Adrenal gland (tissue), 5 donors: ENCODE measurements at regions not wholly inside any gene's neighbourhood (a gene's known extent, or its start where the extent isn't known, plus 50 kb on each side); places are given as distances from the start of the nearest gene placed in this dataset.

Experiments
- CTCF ChIP-seq, 6 experiments: fragments of 450-650 bp in 4 of 6; fragments of 200-600 bp in 2 of 6; sonication (generic) in 1 of 6; IDR thresholded peaks; 1 replicate in 5 of 6; 2 replicates in 1 of 6; pipeline versions ENCODE4 v1.5.1 to v1.8.0; 2016 to 2021; ENCODE audit warnings: antibody characterized with exemption in 6 of 6, mild to moderate bottlenecking in 2 of 6, moderate library complexity in 1 of 6
- POLR2A ChIP-seq, 2 donors: fragments of 450-650 bp; IDR thresholded peaks; one replicate each; pipeline ENCODE4 v1.6.1; 2017; ENCODE audit warnings: antibody characterized with exemption in 2 of 2, mild to moderate bottlenecking in 2 of 2, moderate library complexity in 1 of 2
- donor health status: DM: no; HTN: no; CAD: no.

DNA sequence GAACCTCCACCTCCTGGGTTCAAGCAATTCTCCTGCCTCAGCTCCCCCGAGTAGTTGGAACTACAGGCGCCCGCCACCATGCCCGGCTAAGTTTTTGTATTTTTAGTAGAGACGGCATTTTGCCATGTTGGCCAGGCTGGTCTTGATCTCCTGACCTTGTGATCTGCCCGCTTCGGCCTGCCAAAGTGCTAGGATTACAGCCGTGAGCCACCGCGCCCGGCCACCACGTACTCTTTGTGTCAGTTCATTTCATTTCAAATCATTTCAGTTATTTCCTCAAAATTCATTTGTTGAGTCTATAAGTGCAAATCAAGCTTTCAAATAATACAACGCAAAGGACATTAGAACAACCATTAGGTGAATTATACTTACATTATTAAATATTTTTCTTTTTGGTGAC is 943.8 kb downstream of the TYW1 start:
- no peak for TF ChIP-seq CTCF (IDR thresholded peaks at IDR 0.05)
- no peak for TF ChIP-seq POLR2A (IDR thresholded peaks at IDR 0.05)
